ENCODE measurements at regions not wholly inside any gene's neighbourhood (a gene's known extent, or its start where the extent isn't known, plus 50 kb on each side); places are given as distances from the start of the nearest gene placed in this dataset.
A peak's percentile ranks its signal among the peaks of the same experiment; 100 is the strongest.

DNA sequence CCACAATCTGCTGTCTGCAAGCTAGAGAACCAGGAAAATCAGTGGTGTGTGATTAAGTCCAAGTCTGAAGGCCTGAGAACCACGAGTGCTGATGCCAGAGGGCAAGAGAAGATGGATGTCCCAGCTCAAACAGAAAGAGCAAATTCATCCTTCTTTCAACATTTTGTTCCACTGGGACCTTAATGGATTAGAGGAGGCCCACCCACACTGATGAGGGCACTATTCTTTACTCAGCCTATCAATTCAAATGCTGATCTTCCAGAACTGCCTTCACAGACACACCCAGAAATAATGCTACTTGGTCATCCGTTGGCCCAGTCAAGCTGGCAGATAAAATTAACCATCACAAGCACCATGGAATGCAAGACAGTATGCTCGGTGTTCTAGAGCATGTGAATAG, 226.6 kb upstream of the SASH1 start:
- H2AFZ ChIP-seq (ENCODE audit: low read length): no peak overlapping the region
- ChIA-PET CTCF (no interaction called here), POLR2A (ENCODE audit: unreplicated experiment) (no interaction called here)
- no peaks in the 10 kb centered on the region for H3K27me3 ChIP-seq (ENCODE audit: low read length)
- H4K20me1 ChIP-seq (ENCODE audit: low read length): no peaks in the 10 kb centered on the region
- no peak overlapping the region for H3K27ac ChIP-seq (ENCODE audit: low read length)
- DNase-seq: no peak
- no peak overlapping the region for H3K4me2 ChIP-seq (ENCODE audit: low read length)
- H3K9me3 ChIP-seq (ENCODE audit: low read length): no peaks in the 10 kb centered on the region
- H3K9ac ChIP-seq (ENCODE audit: low read length): no peak overlapping the region
- H3K9me2 ChIP-seq (replicated peaks; ENCODE audit: low read length): no peaks in the 10 kb centered on the region
- H3K4me1 ChIP-seq (ENCODE audit: insufficient read depth, low read length): peaks cover 6% of the 10 kb centered on the region
- H3K4me3 ChIP-seq (ENCODE audit: low read length): no peak overlapping the region
- no peak for TF ChIP-seq CTCF (conservative IDR thresholded peaks at IDR 0.05; ENCODE audit: low read depth, low read length)
- no peak for TF ChIP-seq EZH2phosphoT487 (IDR thresholded peaks at IDR 0.05; ENCODE audit: borderline replicate concordance, low read length)
- no peak for TF ChIP-seq EZH2 (IDR thresholded peaks at IDR 0.05; ENCODE audit: low read length, unreplicated experiment)
- no peaks in the 10 kb centered on the region for H3K79me2 ChIP-seq (ENCODE audit: low read length)
- H3F3A ChIP-seq (ENCODE audit: low read length, unreplicated experiment): no peaks in the 10 kb centered on the region
- ATAC-seq: no peak
- BruUV-seq (replicated peaks): no TSS peak
- no peaks in the 10 kb centered on the region for H3K36me3 ChIP-seq (ENCODE audit: low read depth, low read length)
- intact Hi-C loops (cut with micrococcal nuclease): no loop called here

GRCh38 chr6:148118244-148118643, 224.4 kb upstream of the SASH1 start:
- no peak for TF ChIP-seq CTCF (conservative IDR thresholded peaks at IDR 0.05; ENCODE audit: low read depth, low read length)
- TF ChIP-seq EZH2phosphoT487 (IDR thresholded peaks at IDR 0.05; ENCODE audit: borderline replicate concordance, low read length): no peak
- no peak for TF ChIP-seq EZH2 (IDR thresholded peaks at IDR 0.05; ENCODE audit: low read length, unreplicated experiment)
- CTCF ChIA-PET: no interaction called here
- BruUV-seq (replicated peaks): no TSS peak

DNA sequence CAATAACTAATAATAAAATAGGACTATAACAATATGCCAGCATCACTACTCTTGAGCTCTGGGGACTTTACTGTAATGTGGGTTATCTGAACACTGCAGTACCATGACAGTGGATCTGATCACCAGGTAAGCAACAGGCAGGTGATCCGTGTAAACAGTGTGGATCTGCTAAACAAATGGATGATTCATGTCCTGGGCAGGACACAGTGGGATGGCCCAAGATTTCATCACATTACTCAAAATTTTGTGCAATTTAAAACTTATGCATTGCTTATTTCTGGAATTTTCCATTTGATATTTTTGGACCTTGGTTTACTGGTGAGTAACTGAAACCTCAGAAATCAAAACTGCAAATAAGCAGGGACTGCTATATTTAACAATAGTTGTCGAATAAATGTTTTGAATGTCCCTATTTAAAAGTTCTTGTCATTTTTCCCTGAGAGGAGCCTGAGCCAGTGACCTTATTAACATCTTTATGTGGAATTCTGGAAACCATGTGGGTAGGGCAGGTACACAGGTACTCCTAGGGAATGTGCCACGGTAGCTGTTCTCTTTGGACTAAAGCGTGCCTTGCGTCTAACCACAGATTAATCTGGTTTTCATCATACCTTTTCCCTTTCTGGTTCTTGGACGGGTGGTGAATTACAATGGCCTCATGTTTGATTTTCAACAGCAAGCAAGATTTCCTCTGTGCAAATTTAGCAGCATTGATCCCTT, 214.5 kb upstream of the SASH1 start:
- BruUV-seq (replicated peaks): no TSS peak
- intact Hi-C loops (cut with micrococcal nuclease): no loop called here
- H3F3A ChIP-seq (ENCODE audit: low read length, unreplicated experiment): no peaks in the 10 kb centered on the region
- no peaks in the 10 kb centered on the region for H3K79me2 ChIP-seq (ENCODE audit: low read length)
- TF ChIP-seq CTCF (conservative IDR thresholded peaks at IDR 0.05; ENCODE audit: low read depth, low read length) (no peak), EZH2 (IDR thresholded peaks at IDR 0.05; ENCODE audit: low read length, unreplicated experiment) (no peak), EZH2phosphoT487 (IDR thresholded peaks at IDR 0.05; ENCODE audit: borderline replicate concordance, low read length) (no peak)
- POLR2A ChIA-PET (ENCODE audit: unreplicated experiment): no interaction called here
- no peak overlapping the region for H2AFZ ChIP-seq (ENCODE audit: low read length)
- H3K27ac ChIP-seq (ENCODE audit: low read length): peak overlapping the region; percentile 39
- no peaks in the 10 kb centered on the region for H3K9me3 ChIP-seq (ENCODE audit: low read length)
- ATAC-seq (peak; percentile 96), DNase-seq (peak; percentile 66)
- no peaks in the 10 kb centered on the region for H3K9me2 ChIP-seq (replicated peaks; ENCODE audit: low read length)
- no peaks in the 10 kb centered on the region for H3K36me3 ChIP-seq (ENCODE audit: low read depth, low read length)
- no peaks in the 10 kb centered on the region for H4K20me1 ChIP-seq (ENCODE audit: low read length)
- H3K27me3 ChIP-seq (ENCODE audit: low read length): no peaks in the 10 kb centered on the region
- no peak overlapping the region for H3K9ac ChIP-seq (ENCODE audit: low read length)
- CTCF ChIA-PET: no interaction called here
- peaks cover 24% of the 10 kb centered on the region for H3K4me1 ChIP-seq (ENCODE audit: insufficient read depth, low read length)
- H3K4me2 ChIP-seq (ENCODE audit: low read length): peak overlapping the region; percentile 12
- H3K4me3 ChIP-seq (ENCODE audit: low read length): no peak overlapping the region

More at GRCh38 chr6:148118244-148118643, 224.4 kb upstream of the SASH1 start:
- Histone ChIP-seq H3K79me2 (ENCODE audit: low read length) (no peaks in the 10 kb centered on the region), H3K4me3 (ENCODE audit: low read length) (no peak overlapping the region), H3K4me1 (ENCODE audit: insufficient read depth, low read length) (no peaks in the 10 kb centered on the region; the same call in 1 of the 2 replicates), H3K27ac (ENCODE audit: low read length) (no peak overlapping the region), H3K9ac (ENCODE audit: low read length) (no peak overlapping the region), H3K4me2 (ENCODE audit: low read length) (no peak overlapping the region), H3K9me3 (ENCODE audit: low read length) (no peaks in the 10 kb centered on the region), H3F3A (ENCODE audit: low read length, unreplicated experiment) (no peaks in the 10 kb centered on the region), H3K36me3 (ENCODE audit: low read depth, low read length) (no peaks in the 10 kb centered on the region), H2AFZ (ENCODE audit: low read length) (no peak overlapping the region), H3K9me2 (replicated peaks; ENCODE audit: low read length) (no peaks in the 10 kb centered on the region), H4K20me1 (ENCODE audit: low read length) (no peaks in the 10 kb centered on the region), H3K27me3 (ENCODE audit: low read length) (no peaks in the 10 kb centered on the region)
- DNase-seq (no peak), ATAC-seq (no peak)
- intact Hi-C loops (cut with micrococcal nuclease): no loop called here
- POLR2A ChIA-PET (ENCODE audit: unreplicated experiment): no interaction called here

All from PC-3 (cell line).